Fibroblast of skin of left quadriceps (primary cell): ENCODE measurements at regions not wholly inside any gene's neighbourhood (a gene's known extent, or its start where the extent isn't known, plus 50 kb on each side); places are given as distances from the start of the nearest gene placed in this dataset.

Experiments used
- DNase-seq, 2 experiments: peaks; one replicate each; pipeline ENCODE4 v3.0.0-alpha.2; 2013; ENCODE audit warnings: low read depth in 2 of 2

DNA sequence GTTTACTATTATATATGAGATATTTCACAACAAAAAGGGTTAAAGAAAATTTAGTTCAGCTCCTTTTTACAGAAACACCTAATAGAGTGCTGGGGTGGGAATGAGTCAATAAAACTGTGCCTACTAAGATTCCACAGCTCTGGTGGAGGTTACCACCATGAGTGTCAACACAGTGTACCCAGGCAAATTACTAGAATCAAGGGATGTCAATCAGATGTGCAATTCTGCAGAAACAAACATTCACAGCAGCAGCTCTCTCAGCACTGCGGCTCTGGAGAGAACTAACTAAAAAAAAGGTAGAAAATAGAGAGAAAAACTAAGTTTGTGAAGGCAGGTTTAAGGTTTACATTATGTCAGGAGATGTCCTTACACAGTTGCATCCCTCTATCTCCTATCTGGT, 1313.0 kb downstream of the MAT2B start:
- DNase-seq: no peak

- DNase-seq: no peak
Measured at GRCh38 chr5:164824671-164825070, 1319.3 kb downstream of the MAT2B start.

DNA sequence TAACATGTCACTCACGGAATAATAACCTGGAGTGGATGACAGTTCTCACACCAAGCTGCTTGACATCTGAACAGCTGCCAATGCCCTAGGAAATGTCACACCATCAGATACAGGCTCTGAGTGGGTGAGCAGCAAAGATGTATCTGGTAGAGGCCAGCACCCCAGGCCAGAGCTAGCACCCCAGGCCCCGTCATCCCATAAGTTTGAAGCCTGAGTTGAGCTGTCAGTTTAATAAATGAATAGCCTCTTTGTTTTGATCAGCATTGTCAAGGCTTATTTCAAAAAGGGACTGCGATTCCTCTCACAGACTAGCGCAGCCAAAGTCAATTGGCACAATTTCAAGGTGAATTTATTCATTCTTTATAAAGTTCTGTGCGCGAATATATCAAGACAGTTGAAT, 1327.1 kb downstream of the MAT2B start:
- no peak for DNase-seq

GRCh38 chr5:164844348-164844747, 1338.9 kb downstream of the MAT2B start:
- DNase-seq: no peak

DNA sequence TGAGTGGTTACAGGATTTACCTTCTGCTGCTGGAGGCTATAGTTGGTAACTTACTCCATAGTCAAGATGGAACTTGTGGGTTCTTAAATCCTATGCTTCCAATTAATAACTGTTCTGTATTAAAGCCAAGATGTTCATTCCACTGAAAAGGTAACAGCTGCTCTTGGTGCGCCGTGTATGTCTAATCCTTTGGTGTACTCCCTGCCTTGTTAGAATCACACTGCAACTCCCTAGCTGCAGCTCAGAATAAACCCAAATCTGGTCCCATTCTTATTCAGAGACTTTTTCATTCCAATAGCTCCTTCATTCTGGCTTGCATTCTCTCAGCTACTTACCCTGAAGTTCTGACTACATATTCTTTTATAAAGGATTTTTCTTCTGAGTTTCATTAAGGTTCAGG, 1355.5 kb downstream of the MAT2B start:
- DNase-seq: no peak

DNA sequence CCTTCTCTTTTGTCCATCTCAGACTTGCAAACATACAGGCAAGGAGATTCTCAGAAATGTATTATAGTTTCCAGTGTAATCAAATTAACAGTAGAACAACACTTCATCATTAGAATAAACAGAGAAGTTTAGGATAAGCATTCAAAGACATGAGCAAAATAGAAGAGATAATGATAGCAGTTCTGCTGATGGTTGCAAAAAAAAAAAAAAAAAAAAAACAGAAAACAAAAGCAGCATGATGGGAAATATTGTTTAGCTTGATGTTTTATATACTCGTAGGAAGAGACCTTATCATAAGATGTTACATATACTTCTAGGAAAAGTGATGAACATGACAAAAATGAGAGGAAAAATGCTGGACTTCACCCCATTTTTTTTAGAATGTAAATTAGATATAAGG, 1356.2 kb downstream of the MAT2B start:
- DNase-seq: no peak

DNA sequence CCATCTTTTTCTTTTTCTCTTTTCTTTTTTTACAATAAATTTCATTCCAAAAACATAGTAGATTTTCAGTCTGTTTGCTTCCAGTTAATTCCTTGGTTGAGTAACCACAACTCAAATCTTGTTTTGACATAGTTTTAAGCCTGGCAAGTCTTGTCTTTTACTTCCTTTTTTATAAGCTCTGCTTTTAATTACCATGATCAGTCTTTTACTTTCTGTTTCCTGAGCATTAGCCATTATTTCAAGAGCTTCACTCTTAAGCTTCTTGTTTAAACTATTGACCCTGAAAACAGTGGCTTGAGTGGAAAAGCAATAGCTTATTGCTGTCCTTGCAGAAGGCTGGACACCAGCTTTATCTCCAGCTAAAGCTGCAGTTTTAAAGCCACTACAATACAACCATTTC, 1363.3 kb downstream of the MAT2B start:
- no peak for DNase-seq

GRCh38 chr5:164869325-164869724, 1363.9 kb downstream of the MAT2B start:
- DNase-seq: no peak

DNA sequence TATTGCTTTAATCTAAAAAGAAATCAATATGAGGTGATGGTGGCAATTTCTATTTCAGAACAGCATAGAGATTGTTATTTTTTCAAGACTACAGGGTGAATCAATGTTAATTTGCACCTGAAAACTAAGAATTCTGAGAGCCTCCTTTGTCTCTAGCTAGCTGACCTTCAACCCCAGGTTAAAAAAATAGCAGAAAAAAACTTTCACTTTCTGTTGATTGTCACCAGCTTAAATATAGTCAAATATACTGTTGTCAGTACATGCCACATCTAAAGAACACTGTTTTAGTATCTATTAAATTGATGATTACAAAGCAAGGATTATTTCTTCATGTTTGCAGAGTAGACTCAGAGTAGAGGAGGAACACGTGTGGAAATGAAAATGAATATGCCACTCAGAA, 1371.4 kb downstream of the MAT2B start:
- no peak for DNase-seq

DNA sequence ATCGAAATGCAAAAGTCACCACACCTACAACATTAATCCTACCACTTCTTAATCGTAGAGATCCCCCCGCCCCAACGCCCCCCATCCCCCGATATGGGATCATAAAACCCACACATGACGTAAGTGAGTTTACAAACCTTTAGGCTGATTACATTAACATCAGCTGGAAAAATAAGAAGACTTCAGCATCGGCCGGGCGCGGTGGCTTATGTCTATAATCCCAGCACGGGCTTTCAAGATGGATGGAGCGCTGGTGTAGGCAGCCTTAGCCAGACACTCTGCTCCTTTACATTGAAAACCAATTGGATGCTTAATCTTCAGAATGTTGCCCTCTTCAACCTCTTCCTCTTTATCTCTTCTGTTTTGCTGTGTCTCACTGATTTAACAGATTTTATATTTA, 1376.0 kb downstream of the MAT2B start:
- no peak for DNase-seq

DNA sequence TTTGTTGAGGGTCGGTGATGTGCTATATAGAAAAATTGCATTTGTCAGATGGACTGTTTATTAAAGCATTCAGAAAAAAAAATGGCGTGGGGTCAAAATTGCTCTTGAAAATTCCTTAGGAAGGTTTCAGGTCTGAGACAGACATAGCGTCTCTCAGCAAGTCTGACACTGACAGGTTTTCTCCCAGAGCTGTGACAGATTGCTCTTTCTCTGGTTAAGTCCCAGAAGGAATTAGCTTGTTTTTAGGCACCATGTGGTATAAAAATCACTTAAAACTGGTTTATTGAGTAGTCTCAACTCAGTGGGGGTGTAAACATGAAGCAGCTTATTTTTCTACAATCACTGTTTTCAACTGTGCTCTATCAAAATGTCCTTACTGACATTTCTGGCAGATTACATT, 1379.8 kb downstream of the MAT2B start:
- DNase-seq: no peak

GRCh38 chr5:164893071-164893470, 1387.7 kb downstream of the MAT2B start:
- no peak for DNase-seq

DNA sequence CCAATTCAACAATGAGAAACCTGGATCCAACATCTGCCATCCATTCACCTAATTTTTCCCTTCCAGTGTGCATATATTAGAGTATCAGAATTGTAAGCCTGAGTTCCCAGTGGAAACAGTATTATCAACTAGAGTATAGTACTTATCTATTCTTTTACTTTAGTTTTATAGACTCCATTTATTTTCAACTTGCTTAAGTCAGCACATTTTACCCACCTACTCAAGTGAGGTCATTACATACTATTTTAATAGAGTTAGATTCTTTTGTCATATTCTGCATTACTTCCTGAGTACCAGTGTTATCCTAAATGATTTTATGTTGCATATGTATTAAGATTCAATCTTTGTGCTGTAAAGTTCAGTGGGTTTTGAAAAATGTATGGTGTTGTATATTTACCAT, 1393.3 kb downstream of the MAT2B start:
- no peak for DNase-seq

DNA sequence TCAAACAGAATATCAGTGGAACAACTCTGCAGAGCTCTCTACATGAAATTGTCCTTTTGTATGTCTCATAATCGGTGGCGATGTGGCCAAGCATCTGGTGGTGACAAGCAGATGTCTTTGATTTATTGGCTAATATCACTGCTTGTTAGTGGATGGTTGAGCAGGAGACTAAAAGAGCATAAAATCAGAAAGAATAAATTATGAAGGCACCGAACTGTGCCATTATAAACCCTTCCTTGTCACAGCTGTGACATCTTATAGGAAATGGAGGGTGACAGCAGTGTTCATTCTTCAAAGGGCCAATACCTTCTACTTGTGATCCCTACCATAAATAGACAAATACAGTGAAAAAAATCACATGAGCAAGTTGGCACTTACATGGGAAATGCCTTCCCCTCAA, 1404.3 kb downstream of the MAT2B start:
- no peak for DNase-seq

- no peak for DNase-seq
Measured at GRCh38 chr5:164921722-164922121, 1416.3 kb downstream of the MAT2B start.

DNA sequence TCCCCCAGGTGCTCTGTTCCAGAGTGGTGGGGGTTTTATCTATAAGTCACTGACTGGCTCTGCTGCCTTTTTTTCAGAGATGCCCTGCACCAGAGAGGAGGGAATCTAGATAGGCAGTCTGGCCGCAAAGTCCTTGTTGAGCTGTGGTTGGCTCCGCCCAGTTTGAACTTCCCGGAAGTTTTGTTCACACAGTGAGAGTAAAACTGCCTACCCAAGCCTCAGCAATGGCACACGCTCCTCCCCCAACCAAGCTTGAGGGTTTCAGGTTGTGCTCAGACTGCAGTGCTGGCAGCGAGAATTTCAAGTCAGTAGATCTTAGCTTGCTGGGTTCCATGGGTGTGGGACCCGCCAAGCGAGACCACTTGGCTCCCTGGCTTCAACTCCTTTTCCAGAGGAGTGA, 1428.6 kb downstream of the MAT2B start:
- no peak for DNase-seq

- DNase-seq: no peak
Measured at GRCh38 chr5:164934561-164934960, 1429.1 kb downstream of the MAT2B start.

DNA sequence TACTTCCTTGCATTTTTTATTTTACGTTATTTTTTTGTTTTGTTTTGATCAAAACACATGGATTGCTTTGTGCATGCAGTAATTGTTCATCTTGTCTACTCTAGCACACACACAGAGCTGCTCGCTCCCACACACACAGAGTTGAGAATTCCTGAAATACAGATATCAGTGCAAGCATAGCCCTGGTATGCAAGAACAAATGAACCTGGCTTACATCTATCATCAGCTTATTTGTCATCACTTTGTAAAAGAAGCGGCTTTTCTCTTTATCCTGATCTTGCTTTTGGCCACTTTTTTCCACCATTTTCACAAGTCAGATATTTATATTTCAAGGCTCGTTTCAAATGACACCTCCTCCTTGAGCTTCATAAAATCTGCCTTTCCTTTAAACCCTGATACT, 1435.7 kb downstream of the MAT2B start:
- no peak for DNase-seq

DNA sequence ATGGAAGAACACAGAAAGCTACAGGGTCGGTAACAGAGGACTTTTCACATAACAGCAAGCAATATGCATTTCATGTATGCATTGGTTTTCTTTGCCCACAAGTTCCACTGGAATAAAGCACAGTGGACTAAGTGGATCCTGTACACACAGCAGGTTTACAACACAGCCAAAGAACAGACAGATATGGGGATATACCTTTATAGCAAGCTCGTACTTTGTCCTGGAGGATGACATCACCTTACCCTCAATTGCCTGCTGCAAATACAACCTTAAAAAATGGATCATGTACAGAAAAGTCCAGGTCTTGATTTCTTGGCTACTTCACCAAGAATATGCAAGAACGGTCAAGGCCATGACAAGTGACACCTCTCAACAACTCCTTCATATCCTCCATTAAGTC, 1445.5 kb downstream of the MAT2B start:
- no peak for DNase-seq

- DNase-seq: no peak
Measured at GRCh38 chr5:164951570-164951969, 1446.2 kb downstream of the MAT2B start.

- no peak for DNase-seq
Measured at GRCh38 chr5:164958688-164959087, 1453.3 kb downstream of the MAT2B start.

DNA sequence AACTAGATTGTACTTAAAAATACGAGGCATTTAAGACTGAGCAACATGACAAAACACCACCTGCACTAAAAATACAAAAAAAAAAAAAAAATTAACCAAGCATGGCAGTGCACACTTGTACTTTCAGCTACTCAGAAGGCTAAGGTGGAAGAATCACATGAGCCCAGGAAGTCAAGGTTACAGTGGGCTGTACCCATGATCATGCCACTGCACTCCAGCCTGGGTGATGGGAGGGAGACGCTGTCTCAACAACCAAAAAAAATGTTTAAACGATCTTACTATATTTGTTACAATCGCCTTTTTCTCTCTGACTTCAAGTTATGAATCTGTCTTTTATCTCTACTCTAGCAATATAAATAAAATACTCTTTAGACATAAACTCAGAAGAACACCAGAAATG, 1454.3 kb downstream of the MAT2B start:
- DNase-seq: no peak

- DNase-seq: no peak
Measured at GRCh38 chr5:164962329-164962961, 1457.0 kb downstream of the MAT2B start.

DNA sequence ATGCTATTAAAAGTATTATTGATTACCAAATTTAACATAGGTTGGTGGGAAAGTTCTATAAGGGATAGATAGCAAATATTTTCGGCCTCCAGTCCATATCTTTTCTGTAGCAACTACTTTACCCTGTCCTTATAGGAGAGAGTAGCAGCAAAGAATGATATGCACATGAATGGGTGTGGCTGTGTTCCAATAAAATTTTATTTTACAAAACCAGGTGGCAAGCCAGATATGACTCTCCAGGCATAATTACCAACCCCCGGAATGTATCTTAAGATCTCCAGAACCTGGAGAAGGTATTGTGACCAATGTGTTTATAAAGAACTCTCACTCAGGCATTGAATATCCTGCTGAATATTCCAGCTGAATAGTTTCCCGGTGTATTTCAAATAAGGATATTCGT, 1461.2 kb downstream of the MAT2B start:
- no peak for DNase-seq

GRCh38 chr5:164967354-164967753, 1461.9 kb downstream of the MAT2B start:
- no peak for DNase-seq
